ENCODE measurements at regions not wholly inside any gene's neighbourhood (a gene's known extent, or its start where the extent isn't known, plus 50 kb on each side); places are given as distances from the start of the nearest gene placed in this dataset.

DNA sequence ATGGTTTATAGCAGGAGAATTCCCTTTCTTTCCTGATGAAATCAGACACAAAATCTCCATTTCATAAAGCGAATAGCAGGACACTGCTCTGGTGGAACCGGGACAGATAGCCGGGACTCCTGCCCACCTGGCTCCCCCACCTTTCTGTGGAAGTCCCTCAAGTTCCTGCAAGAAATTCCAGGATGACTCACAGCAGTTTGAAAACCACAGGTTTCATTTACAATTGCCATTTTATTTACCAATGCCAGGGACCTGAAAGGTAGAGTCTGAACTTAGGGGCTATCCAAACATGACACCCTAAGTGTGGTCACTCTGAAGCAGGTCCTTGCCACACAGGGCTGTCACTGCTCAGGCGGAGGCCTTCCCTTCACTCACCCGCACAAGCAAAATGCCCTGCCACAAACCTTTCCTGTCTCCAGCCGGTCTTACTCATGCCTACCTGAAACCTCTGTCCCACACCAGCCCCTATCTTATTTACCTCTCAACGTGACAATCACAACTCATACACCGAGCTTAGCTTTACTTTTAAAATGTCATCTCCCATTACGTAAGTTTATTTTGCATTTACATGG lies 63.3 kb upstream of the TAF1L start:
- DNase-seq: no peak

DNA sequence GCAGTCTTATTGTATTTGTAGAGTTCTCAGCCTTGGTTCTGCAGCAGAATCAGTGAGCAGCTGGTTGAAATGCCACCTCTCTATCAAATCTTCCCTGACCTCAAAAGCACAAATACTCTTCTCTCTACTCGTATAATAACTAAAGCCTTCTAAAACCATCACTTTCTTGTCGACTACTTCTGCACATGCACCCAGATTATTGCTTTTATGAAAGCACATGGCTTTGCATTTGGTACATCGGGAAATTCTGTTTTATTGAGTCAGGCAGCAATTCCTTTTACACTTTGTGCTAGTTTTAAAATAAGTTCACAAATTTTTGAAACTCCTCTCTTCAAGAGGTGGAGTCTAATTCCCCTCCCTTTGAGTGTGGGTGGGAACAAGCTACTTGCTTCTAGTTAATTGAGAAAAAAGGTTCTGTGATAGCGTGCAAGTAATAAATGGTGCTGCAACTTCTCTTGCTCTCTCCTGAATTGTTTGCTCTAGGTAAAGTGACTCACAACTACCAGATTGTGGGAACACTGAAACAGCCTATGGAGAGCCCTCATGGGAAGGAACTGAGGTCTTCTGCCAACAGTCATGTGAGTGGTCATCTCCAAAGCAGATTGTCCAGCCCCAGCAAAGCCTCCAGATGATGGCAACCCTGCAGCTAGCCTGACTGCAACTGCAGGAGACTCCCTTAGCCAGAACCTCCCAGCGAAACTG lies 66.0 kb upstream of the TAF1L start:
- in situ Hi-C loops (cut with MboI; ENCODE audit: low pct_unique_long_range_greater_than_20kb, low sequenced_read_pairs): no loop called here
- DNase-seq: no peak

More for the DNA sequence above, 63.3 kb upstream of the TAF1L start:
- in situ Hi-C loops (cut with MboI; ENCODE audit: low pct_unique_long_range_greater_than_20kb, low sequenced_read_pairs): no loop called here

- DNase-seq: no peak
- in situ Hi-C loops (cut with MboI; ENCODE audit: low pct_unique_long_range_greater_than_20kb, low sequenced_read_pairs): no loop called here
These were observed 68.2 kb upstream of the TAF1L start for GRCh38 chr9:32703635-32704034.

DNA sequence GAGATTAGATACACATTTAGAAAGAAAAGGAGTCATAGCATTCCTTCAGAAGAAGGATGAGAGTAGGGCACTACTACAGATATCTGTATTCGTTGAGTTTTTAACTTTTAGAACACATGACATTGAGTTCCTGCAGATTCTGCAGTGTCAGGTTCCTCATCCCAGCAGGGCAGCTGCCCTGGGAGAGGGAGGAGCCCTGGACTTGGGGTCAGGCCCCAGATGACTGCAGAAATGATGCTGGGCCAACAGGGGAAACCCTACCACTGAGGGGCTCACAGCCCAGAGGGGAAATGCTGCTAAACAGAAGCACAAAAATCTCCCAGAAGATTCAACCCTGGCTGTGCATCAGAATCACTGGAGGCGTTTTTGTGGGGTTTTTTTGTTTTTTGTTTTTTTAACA lies 68.9 kb upstream of the TAF1L start:
- in situ Hi-C loops (cut with MboI; ENCODE audit: low pct_unique_long_range_greater_than_20kb, low sequenced_read_pairs): no loop called here
- no peak for DNase-seq

DNA sequence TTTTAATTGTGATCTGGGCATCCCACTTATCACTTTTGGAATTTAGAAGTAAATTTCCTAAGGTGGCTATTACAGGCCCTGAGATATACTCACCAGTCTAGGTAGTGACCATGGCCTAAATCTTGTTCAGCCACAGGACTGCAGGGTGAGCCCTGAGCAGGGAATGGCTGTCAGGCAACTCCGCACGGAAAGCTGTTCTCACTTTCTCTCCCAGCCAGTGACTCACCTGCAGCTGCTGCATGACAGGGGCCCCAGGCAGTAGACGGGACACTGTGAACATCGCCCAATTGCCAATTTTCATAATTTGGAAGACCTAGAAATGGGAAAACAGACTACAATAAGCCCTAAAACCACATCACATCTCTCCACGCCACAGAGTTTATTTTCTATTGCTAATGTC lies 69.6 kb upstream of the TAF1L start:
- in situ Hi-C loops (cut with MboI; ENCODE audit: low pct_unique_long_range_greater_than_20kb, low sequenced_read_pairs): no loop called here
- no peak for DNase-seq

DNA sequence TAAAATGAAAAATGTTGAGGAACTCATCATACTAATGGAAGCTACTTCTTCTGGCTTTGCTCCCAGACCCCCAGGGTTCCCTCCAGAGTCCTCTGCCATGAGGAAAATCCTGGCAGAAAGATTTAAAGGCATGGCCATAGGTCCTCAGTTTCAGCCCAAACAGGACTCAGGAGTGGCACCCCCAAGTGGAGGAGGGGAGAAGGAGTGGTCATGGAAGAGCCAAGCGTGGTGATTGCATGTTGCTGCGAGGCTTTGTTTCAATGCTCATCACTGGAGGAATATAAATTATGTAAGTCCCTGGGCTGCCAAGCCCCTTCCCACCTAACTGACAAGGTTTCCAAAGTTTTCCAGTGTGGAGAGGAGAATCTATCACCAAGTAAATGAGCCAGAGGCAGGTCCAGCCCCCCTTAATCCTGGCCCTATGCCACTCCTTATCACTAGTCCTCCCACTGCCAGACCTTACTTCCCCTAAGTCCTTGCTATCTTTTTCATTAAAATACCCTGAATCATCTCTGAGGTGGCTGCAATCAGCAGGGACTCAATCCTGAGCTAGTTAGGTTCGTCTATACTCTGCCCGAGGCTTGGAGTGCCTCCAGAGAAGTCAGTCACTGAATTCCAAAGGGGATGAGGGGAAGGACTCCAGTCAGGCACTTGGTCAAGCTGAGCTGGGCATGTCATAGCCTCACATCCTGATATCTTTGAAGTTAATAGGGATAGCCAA lies 70.7 kb upstream of the TAF1L start:
- no peak for DNase-seq
- in situ Hi-C loops (cut with MboI; ENCODE audit: low pct_unique_long_range_greater_than_20kb, low sequenced_read_pairs): no loop called here

DNA sequence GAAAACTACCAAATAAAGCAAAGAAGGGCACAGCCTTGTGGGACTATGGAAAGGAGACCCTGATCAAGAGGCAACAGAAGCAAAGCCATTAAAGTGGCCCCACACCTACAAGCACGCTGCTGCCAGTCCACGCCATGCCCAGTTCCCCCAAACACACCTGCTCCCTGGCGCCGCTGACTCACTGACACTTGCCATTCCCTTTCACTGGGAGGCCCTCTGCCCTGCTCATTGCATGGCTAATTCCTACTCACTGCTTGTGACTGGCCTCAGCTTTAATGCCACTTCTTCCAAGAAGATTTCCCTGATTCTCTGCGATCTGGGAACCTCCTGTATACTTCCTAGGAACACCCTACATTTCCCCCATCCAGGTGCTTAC lies 71.2 kb upstream of the TAF1L start:
- no peak for DNase-seq
- in situ Hi-C loops (cut with MboI; ENCODE audit: low pct_unique_long_range_greater_than_20kb, low sequenced_read_pairs): no loop called here

GRCh38 chr9:32707326-32707725 lies 71.9 kb upstream of the TAF1L start:
- in situ Hi-C loops (cut with MboI; ENCODE audit: low pct_unique_long_range_greater_than_20kb, low sequenced_read_pairs): no loop called here
- DNase-seq: no peak

GRCh38 chr9:32708480-32709150 lies 73.1 kb upstream of the TAF1L start:
- in situ Hi-C loops (cut with MboI; ENCODE audit: low pct_unique_long_range_greater_than_20kb, low sequenced_read_pairs): no loop called here
- DNase-seq: no peak

- in situ Hi-C loops (cut with MboI; ENCODE audit: low pct_unique_long_range_greater_than_20kb, low sequenced_read_pairs): no loop called here
- no peak for DNase-seq
These were observed 73.5 kb upstream of the TMEM215 start for GRCh38 chr9:32709871-32710270.

DNA sequence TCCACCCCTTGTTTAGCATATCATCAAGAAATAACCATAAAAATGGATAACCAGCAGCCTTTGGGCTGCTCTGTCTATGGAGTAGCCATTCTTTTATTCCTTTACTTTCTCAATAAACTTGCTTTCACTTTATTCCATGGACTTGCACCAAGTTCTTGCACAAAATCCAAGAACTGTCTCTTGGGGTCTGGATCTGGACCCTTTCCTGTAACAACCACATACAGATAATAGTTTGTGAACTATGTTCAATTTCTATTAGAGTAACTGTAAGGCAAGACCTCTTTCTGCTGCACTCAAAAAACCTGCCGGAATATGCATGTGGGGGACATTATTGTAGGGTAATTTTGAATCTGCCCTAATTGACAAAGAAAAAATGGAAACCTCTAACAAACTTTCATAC lies 66.9 kb upstream of the TMEM215 start:
- in situ Hi-C loops (cut with MboI; ENCODE audit: low pct_unique_long_range_greater_than_20kb, low sequenced_read_pairs): no loop called here
- no peak for DNase-seq

DNA sequence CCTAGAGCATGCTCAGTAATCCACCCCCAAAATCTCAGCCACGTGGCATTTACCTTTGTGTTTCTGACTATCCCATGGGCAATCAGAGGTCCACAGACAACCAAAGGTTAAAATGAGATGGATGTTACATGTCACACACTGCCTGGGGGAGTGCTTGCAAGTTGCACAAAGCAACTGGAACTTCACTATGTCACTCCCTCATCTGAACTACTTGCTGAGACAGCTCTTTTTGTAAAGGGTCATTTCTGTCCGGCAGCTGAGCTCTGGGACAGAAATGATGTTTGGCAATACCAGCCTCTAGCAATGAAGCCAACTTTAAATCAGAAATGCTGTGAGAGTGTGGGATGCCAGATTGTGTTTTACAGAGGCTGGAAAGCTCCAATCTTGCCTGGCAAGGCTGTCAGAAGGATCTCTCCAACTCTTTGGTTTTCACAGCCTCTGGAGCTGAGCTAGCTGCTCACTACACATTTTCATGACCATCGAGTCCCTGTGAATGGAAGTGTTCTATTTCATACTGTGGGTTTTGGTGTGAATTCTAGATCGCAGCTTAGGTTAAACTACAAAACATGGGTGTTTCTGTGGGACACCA lies 66.3 kb upstream of the TMEM215 start:
- no peak for DNase-seq
- in situ Hi-C loops (cut with MboI; ENCODE audit: low pct_unique_long_range_greater_than_20kb, low sequenced_read_pairs): no loop called here

DNA sequence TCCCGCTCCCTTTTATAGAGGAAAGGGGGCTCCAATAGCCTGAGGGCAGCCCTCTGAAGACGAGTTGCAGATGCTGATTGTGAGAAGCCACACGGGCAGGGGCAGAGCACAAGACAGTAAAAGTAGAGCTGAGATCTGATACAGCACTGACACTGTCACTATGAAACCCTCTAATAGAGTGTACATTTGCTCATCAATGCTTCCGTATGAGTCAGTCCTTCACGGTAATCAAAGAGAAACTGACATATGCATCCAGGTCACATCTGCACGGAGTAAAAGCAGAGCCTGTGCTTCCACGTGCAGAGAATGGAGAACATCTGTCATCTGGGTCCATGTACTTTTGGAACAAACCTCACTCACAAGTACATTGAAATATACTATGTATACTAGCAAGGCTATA lies 60.6 kb upstream of the TMEM215 start:
- DNase-seq: no peak
- in situ Hi-C loops (cut with MboI; ENCODE audit: low pct_unique_long_range_greater_than_20kb, low sequenced_read_pairs): no loop called here

DNA sequence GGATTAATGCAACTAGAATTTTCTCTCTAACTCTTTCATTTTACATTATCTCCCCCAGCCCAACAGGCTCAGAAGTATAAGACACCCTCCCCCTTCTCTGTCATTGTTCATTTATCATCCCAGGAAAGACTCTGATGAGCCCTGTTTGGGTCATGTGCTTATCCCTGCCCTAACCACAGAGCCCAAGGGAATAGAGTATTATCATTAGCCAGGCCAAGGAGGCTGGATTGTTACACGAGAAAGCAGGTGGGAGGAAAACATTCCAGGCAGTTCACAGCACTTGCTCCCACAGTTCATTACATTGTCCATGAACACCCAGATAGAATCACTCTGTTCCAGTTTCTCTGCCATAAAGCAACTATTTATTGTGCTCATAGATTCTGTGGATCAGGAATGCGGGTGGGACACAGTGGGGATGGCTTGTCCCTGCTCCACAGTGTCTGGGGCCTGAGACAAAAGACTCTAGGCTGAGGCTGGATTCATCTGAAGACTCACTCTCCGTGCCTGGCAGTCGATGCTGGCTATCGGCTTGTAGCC lies 59.5 kb upstream of the TMEM215 start:
- in situ Hi-C loops (cut with MboI; ENCODE audit: low pct_unique_long_range_greater_than_20kb, low sequenced_read_pairs): no loop called here
- DNase-seq: no peak

DNA sequence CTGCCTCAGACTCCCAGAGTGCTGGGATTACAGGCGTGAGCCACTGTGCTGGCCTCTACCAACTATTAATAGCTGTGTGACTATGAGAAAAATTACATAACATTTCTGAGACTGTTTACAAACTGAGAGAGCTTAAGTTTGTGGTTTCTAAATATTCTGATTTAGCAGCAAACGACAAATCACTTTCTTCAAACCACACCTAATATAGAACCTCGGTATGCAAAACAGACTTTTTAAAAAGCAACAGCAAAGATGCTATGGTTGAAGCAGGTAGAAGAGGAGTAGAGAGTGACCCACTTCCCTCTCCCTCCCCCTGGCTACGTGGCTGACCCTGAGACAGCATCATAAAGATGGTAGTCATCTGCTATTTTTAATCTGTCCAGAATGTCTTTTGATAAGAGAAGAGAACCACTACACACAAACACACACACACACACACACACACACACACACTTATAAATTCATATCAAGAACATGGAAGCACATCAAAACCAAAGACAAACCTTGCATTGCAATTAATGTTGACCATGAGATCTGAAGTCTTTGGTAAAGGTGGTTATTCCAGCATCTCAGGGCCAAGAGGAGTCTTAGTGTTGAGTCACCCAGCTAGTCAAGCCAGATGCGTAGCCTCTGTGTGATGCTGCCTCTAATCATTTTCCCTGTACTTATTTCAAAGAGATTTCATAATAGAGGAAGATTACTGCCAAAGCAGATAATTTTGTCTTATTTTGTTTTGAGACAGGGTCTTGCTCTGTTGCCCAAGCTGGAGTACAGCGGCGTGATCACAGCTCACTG lies 58.1 kb upstream of the TMEM215 start:
- in situ Hi-C loops (cut with MboI; ENCODE audit: low pct_unique_long_range_greater_than_20kb, low sequenced_read_pairs): no loop called here
- DNase-seq: no peak

- peak; percentile 13 for DNase-seq
- in situ Hi-C loops (cut with MboI; ENCODE audit: low pct_unique_long_range_greater_than_20kb, low sequenced_read_pairs): no loop called here
These were observed 55.2 kb upstream of the TMEM215 start for GRCh38 chr9:32728181-32728580.
